T-helper 2 cell treated with Interferon-gamma antibody and Interleukin-4, amounts not matched to agents 5 μg/mL and 100 μg/mL, for 36 hours (primary cell): ENCODE measurements at regions not wholly inside any gene's neighbourhood (a gene's known extent, or its start where the extent isn't known, plus 50 kb on each side); places are given as distances from the start of the nearest gene placed in this dataset.
A peak's percentile ranks its signal among the peaks of the same experiment; 100 is the strongest.

Source experiments
- DNase-seq: peaks from one replicate; pipeline ENCODE4 v3.0.0; 2021; ENCODE audit warnings: low spot score
- H3K27ac Mint-ChIP-seq: one replicate; pipeline ENCODE4 v1.8.0; 2021; ENCODE audit warnings: mild to moderate bottlenecking, mixed read lengths
- H3K27me3 Mint-ChIP-seq: one replicate; pipeline ENCODE4 v1.8.0; 2021; ENCODE audit warnings: low read depth, mixed read lengths
- H3K36me3 Mint-ChIP-seq: one replicate; pipeline ENCODE4 v1.8.0; 2021; ENCODE audit warnings: low read depth, mixed read lengths
- H3K4me1 Mint-ChIP-seq: one replicate; pipeline ENCODE4 v1.8.0; 2021; ENCODE audit warnings: low read depth, mixed read lengths
- H3K4me3 Mint-ChIP-seq: one replicate; pipeline ENCODE4 v1.8.0; 2022; ENCODE audit warnings: mild to moderate bottlenecking, moderate library complexity, mixed read lengths
- H3K9me3 Mint-ChIP-seq: one replicate; pipeline ENCODE4 v1.8.0; 2021; ENCODE audit warnings: mixed read lengths

DNA sequence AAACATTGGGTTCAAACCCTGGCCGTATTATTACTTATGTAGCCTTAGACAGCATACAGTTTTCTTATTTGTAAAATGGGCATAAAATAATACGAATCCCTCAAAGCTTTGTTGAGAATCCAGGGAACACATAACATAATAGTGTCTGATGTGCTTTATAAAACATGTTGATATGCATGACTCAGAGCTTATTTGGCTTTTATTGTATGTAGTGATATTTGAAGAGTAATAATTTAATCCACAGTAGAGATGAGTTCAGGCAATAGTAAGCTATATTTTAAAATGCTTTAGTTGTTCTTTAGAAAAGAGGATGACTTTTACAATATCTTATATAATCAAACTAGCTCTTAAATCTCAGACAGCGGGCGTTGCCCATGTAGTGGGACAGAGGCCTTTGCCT lies 176.4 kb downstream of the SIM1 start:
- H3K4me3 Mint-ChIP-seq: no peak overlapping the region
- no peaks in the 10 kb centered on the region for H3K9me3 Mint-ChIP-seq
- no peak overlapping the region for H3K27ac Mint-ChIP-seq
- H3K27me3 Mint-ChIP-seq: peaks cover 17% of the 10 kb centered on the region
- H3K4me1 Mint-ChIP-seq: no peaks in the 10 kb centered on the region
- no peaks in the 10 kb centered on the region for H3K36me3 Mint-ChIP-seq
- no peak for DNase-seq

DNA sequence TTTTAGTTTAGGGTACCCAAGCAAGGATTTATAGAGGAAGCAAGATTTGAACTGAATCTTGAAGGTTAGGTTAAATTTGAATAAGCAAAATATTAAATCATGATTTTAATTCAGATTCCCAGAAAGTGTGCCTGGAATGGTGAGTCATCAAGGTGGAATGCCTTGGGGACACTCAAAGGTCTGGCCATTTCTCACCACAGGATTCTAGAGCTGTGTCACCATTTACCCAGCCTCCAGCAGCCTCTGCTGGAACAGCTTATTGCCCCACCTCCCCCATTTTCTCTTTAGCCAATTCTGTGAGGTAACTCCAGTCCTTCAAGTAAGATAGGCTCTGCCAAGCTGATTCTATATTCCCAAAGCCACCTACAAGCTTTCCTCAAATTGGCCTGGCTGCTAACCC lies 181.4 kb downstream of the SIM1 start:
- Mint-ChIP-seq H3K4me1 (peaks cover 2% of the 10 kb centered on the region), H3K27ac (no peak overlapping the region), H3K4me3 (no peak overlapping the region), H3K9me3 (no peaks in the 10 kb centered on the region), H3K36me3 (no peaks in the 10 kb centered on the region), H3K27me3 (peaks cover 21% of the 10 kb centered on the region)
- DNase-seq: no peak

DNA sequence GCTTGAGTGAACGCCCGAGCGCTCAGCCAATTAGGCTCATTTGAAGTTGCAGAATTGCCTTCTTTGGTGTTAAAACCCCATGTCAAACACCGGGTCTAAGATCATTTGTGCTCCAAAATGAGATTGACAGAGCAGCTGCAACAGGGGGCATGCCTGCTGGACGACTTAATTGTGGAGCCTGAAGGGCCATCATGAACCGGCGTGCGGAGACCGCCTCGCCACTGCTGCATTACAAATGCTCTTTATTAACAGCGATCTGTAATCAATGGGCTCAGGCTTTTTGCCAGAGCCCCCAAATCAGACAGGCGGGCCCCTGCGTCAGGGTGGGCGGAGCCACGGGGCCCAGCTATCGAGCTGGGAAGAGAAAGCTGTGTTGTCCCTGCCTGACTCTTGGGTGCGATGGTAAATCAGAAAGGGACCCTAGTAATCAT lies 183.2 kb downstream of the SIM1 start:
- no peak for DNase-seq
- Mint-ChIP-seq H3K36me3 (no peaks in the 10 kb centered on the region), H3K27ac (no peak overlapping the region), H3K27me3 (peaks cover 18% of the 10 kb centered on the region), H3K4me3 (peak overlapping the region; percentile 19), H3K4me1 (peaks cover 2% of the 10 kb centered on the region), H3K9me3 (no peaks in the 10 kb centered on the region)

DNA sequence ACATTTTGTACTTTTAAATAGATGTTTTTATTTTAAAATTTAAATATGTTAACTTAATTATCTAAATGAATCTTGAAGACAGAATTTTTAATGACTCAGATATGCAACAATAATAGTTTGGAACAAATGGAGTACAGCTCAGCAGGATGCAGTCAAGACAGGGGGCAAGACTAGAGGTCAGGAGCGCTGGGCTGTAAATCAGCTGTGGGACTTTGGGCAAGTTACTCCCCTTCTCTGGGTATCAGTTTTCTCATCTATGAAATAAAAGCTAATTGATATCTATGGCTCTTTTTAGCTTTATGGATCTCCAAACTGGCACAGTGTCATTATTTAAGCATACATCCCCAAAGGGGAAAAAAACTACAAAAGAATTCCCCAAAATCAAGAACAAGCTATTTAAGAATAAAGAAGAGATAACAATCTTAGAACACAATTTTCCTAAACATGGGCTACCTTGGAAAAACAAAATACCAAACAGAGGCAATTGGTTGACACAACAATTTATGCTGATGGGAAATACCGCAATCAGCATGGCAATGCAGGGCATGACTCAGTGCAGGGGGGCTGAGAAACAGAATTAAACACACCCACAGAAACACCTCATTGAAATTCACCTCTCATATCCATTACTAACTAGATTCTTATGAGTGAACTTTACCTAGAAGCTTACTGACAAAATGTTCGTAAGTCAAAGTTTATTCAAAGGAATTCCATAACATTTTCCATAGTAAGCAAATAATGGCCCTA lies 188.2 kb downstream of the SIM1 start:
- Mint-ChIP-seq H3K36me3 (no peaks in the 10 kb centered on the region), H3K27me3 (peaks cover 9% of the 10 kb centered on the region), H3K9me3 (no peaks in the 10 kb centered on the region), H3K27ac (no peak overlapping the region), H3K4me3 (no peak overlapping the region), H3K4me1 (peaks cover 2% of the 10 kb centered on the region)
- no peak for DNase-seq

DNA sequence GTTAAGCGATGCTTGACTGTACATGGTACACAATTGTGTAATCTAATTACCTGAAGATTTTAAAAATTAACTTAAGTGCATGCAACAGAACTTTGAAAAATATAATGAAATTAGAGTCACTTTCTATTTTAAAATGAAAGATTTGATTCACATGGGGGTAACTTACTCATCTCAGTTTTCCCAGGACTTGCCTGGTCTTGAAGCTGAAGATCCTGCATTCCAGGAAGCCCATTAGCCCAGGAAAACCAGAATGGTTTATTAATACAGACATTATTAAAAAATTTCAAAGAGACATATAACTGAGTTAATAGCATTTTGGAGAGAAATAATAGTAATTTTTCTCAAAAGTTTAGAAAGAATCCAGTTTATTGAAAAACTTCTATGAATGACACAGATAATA lies 190.6 kb downstream of the SIM1 start:
- Mint-ChIP-seq H3K36me3 (no peaks in the 10 kb centered on the region), H3K27ac (no peak overlapping the region), H3K27me3 (peaks cover 4% of the 10 kb centered on the region), H3K9me3 (no peaks in the 10 kb centered on the region), H3K4me1 (no peaks in the 10 kb centered on the region), H3K4me3 (no peak overlapping the region)
- no peak for DNase-seq

DNA sequence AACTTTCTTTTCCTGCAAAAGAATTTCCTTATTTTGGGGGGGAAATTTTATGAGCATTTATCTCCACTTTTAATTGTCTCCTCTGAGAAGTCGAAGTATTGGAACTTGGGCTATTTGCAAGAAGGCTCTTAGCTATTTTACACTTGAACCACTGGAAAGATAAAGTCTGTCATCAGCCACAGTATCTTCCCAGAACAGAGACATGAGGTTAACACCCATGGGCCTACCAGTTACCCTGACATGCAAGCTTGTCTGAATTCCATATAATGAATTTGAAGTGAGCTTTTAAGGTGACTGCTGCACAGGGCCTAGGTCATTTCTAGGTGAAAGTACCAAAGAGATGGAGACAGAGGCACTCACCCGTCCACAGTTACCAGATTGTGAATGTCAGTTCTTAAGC lies 193.1 kb downstream of the SIM1 start:
- Mint-ChIP-seq H3K36me3 (no peaks in the 10 kb centered on the region), H3K4me3 (no peak overlapping the region), H3K4me1 (no peaks in the 10 kb centered on the region), H3K27ac (no peak overlapping the region), H3K27me3 (peaks cover 4% of the 10 kb centered on the region), H3K9me3 (no peaks in the 10 kb centered on the region)
- DNase-seq: no peak

DNA sequence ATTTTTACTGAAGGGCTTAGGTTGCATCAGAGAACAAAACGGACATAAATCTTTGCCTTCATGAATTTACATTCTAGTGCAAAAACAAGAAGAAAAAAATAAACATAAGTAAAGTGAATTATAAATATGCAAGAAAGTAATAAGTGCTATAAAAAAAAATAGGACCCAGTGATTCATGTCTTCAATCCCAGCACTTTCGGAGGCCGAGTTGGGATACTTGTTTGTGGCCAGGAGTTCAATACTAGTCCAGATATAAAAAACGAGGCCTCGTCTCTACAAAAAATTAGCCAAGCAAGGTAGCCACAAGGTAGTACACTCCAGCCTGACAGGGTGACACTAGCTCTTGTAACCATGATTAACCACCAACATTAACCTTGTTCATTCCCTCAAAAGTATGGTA lies 193.5 kb downstream of the SIM1 start:
- no peaks in the 10 kb centered on the region for H3K4me1 Mint-ChIP-seq
- H3K36me3 Mint-ChIP-seq: no peaks in the 10 kb centered on the region
- H3K9me3 Mint-ChIP-seq: no peaks in the 10 kb centered on the region
- DNase-seq: no peak
- H3K27me3 Mint-ChIP-seq: peaks cover 4% of the 10 kb centered on the region
- no peak overlapping the region for H3K27ac Mint-ChIP-seq
- no peak overlapping the region for H3K4me3 Mint-ChIP-seq

DNA sequence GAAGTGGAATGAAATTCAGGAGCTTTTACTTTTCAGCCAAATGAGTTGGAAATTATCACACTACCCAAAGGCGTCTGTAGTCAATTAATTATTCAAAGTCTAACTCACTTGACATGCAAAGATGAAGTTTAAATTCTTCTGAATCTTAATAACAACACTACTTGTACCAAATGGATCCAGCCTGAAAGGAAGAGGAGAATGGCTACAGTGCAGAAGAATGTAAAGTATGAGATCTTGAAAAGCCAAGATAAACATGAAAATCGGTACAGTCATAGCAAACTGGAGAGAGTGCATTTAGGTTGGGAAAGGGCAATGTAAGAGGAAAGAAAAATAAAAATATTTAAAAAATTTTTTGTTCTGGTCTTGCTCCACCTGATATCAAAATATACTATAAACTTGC lies 195.5 kb downstream of the SIM1 start:
- H3K27ac Mint-ChIP-seq: no peak overlapping the region
- H3K27me3 Mint-ChIP-seq: peaks cover 4% of the 10 kb centered on the region
- H3K36me3 Mint-ChIP-seq: no peaks in the 10 kb centered on the region
- H3K9me3 Mint-ChIP-seq: no peaks in the 10 kb centered on the region
- DNase-seq: no peak
- H3K4me3 Mint-ChIP-seq: no peak overlapping the region
- no peaks in the 10 kb centered on the region for H3K4me1 Mint-ChIP-seq

DNA sequence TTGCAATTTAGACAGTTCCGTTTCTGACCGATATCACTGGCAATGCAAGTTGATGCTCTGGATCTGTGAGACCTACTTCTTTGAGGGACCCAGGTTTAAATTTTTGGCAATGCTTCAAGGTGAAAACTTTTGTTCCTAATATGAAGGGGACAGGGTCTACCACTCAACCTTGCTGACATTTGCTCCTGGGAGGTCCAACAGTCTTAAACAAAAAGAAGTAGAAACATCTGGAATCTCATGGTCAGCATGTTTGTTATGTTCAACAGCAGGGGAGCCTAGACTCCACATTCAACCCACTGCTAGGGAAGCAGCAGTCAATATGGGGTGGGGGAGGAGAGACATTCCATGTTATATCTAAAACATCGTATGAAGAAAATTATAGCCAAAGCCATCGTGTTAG lies 196.4 kb downstream of the SIM1 start:
- Mint-ChIP-seq H3K4me3 (no peak overlapping the region), H3K27ac (no peak overlapping the region), H3K9me3 (no peaks in the 10 kb centered on the region), H3K4me1 (no peaks in the 10 kb centered on the region), H3K27me3 (peaks cover 4% of the 10 kb centered on the region), H3K36me3 (no peaks in the 10 kb centered on the region)
- no peak for DNase-seq

DNA sequence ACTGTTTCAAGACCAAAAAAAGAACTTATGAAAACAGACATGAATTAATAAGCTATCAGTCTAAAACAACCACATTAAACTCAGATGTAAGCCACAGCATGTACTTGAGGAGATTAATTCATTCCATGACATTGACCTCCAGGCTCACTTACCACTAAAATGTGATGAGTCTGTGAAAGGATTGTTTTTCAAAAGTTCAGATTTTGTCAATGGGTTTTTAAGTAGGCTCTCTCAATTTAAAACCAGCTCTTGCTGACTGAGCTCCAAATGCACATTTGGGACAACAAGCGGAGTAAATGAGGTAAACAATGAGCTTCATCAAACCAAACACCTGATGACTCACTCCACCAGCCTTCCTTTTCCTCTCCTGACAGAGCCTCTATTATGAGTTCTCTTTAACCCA lies 197.0 kb downstream of the SIM1 start:
- no peak for DNase-seq
- no peak overlapping the region for H3K27ac Mint-ChIP-seq
- no peaks in the 10 kb centered on the region for H3K9me3 Mint-ChIP-seq
- H3K27me3 Mint-ChIP-seq: peaks cover 4% of the 10 kb centered on the region
- H3K4me1 Mint-ChIP-seq: no peaks in the 10 kb centered on the region
- no peak overlapping the region for H3K4me3 Mint-ChIP-seq
- H3K36me3 Mint-ChIP-seq: no peaks in the 10 kb centered on the region

DNA sequence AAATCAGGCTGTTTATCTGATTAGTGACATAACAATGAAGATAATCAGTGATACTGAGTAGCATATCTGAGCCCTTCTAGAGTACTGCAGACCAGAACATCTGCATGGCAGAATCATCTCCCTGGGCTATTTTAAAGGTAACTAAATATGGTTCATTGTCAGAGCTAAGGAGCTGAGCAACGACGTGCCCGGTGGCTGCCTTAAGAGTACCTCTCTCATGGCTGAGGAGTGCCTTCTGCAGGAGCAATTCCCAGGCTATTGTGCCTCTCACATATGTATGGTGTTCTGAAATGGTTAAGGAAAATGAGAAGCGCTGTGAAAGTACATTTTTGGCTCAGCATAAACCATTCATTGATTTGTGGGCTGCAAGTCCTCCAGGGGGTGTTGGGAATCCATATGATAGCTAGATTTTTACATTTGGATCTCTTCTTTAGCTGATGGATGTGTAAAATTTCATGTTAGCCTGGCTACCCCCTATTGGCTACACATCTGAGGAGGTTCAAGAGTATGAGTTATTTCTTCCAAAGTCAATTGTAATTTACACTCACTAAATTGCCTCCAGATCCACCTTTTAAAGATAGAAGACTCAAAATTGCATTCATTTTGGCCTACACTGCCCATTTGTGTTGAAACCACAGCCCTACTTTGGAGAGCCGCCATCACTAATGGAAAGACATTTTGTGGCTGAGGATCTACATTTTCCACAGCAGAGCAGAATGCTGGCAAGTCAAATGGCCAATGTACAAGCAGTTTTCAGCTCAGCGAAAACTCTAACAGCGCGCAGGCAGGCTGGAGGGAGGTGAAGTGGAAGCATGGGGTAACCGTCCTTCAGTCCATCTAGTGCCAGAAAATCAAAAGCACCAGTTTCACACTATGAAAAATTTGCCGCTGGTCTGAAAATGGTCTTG lies 198.0 kb downstream of the SIM1 start:
- no peaks in the 10 kb centered on the region for H3K9me3 Mint-ChIP-seq
- H3K27ac Mint-ChIP-seq: no peak overlapping the region
- no peak for DNase-seq
- no peaks in the 10 kb centered on the region for H3K36me3 Mint-ChIP-seq
- H3K4me3 Mint-ChIP-seq: no peak overlapping the region
- H3K27me3 Mint-ChIP-seq: peaks cover 2% of the 10 kb centered on the region
- no peaks in the 10 kb centered on the region for H3K4me1 Mint-ChIP-seq

DNA sequence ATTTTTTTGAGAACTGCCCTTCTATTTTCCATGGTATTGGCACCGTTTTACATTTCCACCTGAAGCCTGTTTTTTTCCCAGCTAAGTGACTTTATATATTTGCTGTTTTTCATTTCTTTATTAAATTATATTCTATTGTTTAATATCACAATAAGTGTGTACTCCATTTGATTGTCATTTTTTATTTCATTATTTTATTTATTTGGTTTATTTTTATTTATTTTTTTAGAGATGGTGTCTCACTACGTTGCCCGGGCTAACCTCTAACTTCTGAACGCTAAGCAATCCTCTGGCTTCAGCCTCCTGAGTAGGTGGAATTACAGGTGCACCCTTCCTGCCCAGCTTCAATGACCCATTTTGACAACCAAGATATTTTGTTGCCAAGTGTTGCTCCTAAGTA lies 202.6 kb downstream of the SIM1 start:
- Mint-ChIP-seq H3K27me3 (peaks cover 2% of the 10 kb centered on the region), H3K9me3 (no peaks in the 10 kb centered on the region), H3K4me1 (peaks cover 17% of the 10 kb centered on the region), H3K36me3 (no peaks in the 10 kb centered on the region), H3K4me3 (no peak overlapping the region), H3K27ac (no peak overlapping the region)
- no peak for DNase-seq

DNA sequence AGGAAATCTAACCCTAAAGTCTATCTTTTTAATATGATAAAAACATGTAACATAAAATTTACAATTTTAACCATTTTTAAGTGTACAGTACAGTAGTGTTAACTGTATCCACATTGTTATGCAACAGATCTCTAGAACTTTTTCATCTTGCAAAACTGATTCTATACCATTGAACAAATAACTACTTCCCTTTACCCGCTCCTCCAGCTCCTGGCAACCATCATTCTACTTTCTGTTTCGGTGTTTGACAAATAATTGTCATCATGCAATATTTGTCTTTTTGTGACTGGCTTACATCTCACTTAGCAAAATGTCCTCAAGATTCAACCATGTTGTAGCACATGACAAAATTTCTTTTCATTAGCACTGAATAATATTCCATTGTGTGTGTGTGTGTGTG lies 203.2 kb downstream of the SIM1 start:
- no peak for DNase-seq
- Mint-ChIP-seq H3K9me3 (no peaks in the 10 kb centered on the region), H3K4me1 (peaks cover 17% of the 10 kb centered on the region), H3K27ac (no peak overlapping the region), H3K36me3 (no peaks in the 10 kb centered on the region), H3K27me3 (peaks cover 2% of the 10 kb centered on the region), H3K4me3 (no peak overlapping the region)

DNA sequence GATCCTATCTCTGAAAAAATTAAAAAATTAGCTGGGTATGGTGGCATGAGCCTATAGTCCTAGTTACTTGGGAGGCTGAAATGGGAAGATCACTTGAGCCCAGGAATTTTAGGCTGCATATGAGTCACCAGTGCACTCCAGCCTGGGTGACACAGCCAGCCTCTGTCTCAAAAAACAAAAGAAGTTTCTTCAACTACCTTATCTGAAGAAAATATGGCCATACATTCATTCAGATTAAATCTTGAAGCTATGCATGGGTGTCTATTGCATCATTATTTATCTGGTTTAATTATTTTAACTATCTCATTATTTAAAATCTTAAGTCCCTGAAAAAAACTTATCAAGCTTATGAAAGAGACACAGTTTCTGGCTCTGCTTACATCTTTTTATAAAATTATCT lies 204.1 kb downstream of the SIM1 start:
- Mint-ChIP-seq H3K27me3 (peaks cover 2% of the 10 kb centered on the region), H3K4me1 (peaks cover 17% of the 10 kb centered on the region), H3K36me3 (no peaks in the 10 kb centered on the region), H3K27ac (no peak overlapping the region), H3K4me3 (no peak overlapping the region), H3K9me3 (no peaks in the 10 kb centered on the region)
- DNase-seq: no peak
